ENCODE measurements at regions not wholly inside any gene's neighbourhood (a gene's known extent, or its start where the extent isn't known, plus 50 kb on each side); places are given as distances from the start of the nearest gene placed in this dataset.

GRCh38 chr11:115739146-115739545, 234.9 kb upstream of the CADM1 start:
- DNase-seq (ENCODE audit: low spot score in 2 of 2), result no peak
- TF ChIP-seq POLR2AphosphoS5 (IDR thresholded peaks at IDR 0.05) (no peak), EP300 (IDR thresholded peaks at IDR 0.05) (no peak), CTCF (IDR thresholded peaks at IDR 0.05) (no peak), POLR2A (IDR thresholded peaks at IDR 0.05) (no peak)
- H3K4me1 ChIP-seq, result peaks cover 14% of the 10 kb centered on the region
- H3K27ac ChIP-seq, result no peak overlapping the region
- H3K36me3 ChIP-seq, result no peaks in the 10 kb centered on the region
- 59% methylated on average over 6 of the region's 6 CpGs for WGBS
- H3K4me3 ChIP-seq, result no peak overlapping the region
- H3K27me3 ChIP-seq, result no peaks in the 10 kb centered on the region
- H3K9me3 ChIP-seq, result no peaks in the 10 kb centered on the region

GRCh38 chr11:115737875-115738274, 233.7 kb upstream of the CADM1 start:
- Histone ChIP-seq H3K27me3 (no peaks in the 10 kb centered on the region), H3K4me1 (peaks cover 14% of the 10 kb centered on the region), H3K9me3 (no peaks in the 10 kb centered on the region), H3K4me3 (no peak overlapping the region), H3K27ac (no peak overlapping the region), H3K36me3 (no peaks in the 10 kb centered on the region)
- DNase-seq (ENCODE audit: low spot score in 2 of 2), result no peak
- no peak for TF ChIP-seq POLR2A (IDR thresholded peaks at IDR 0.05)
- TF ChIP-seq POLR2AphosphoS5 (IDR thresholded peaks at IDR 0.05), result no peak
- no peak for TF ChIP-seq CTCF (IDR thresholded peaks at IDR 0.05)
- TF ChIP-seq EP300 (IDR thresholded peaks at IDR 0.05), result no peak
- 93% methylated on average over 1 of the region's 1 CpG for WGBS

- no peaks in the 10 kb centered on the region for H3K9me3 ChIP-seq
- DNase-seq (ENCODE audit: low spot score in 2 of 2), result no peak
- H3K4me3 ChIP-seq, result no peak overlapping the region
- H3K27me3 ChIP-seq, result no peaks in the 10 kb centered on the region
- WGBS, result 67% methylated on average over 3 of the region's 3 CpGs
- H3K36me3 ChIP-seq, result no peaks in the 10 kb centered on the region
- no peak overlapping the region for H3K27ac ChIP-seq
- H3K4me1 ChIP-seq, result peaks cover 10% of the 10 kb centered on the region
- no peak for TF ChIP-seq POLR2A (IDR thresholded peaks at IDR 0.05)
- TF ChIP-seq POLR2AphosphoS5 (IDR thresholded peaks at IDR 0.05), result no peak
- no peak for TF ChIP-seq EP300 (IDR thresholded peaks at IDR 0.05)
- no peak for TF ChIP-seq CTCF (IDR thresholded peaks at IDR 0.05)
These were observed 231.9 kb upstream of the CADM1 start for GRCh38 chr11:115736146-115736545.

GRCh38 chr11:115724666-115725065, 220.5 kb upstream of the CADM1 start:
- H3K27me3 ChIP-seq, result peaks cover 4% of the 10 kb centered on the region
- DNase-seq (ENCODE audit: low spot score in 2 of 2), result no peak
- no peak for TF ChIP-seq POLR2AphosphoS5 (IDR thresholded peaks at IDR 0.05)
- TF ChIP-seq POLR2A (IDR thresholded peaks at IDR 0.05), result no peak
- TF ChIP-seq CTCF (IDR thresholded peaks at IDR 0.05), result no peak
- no peak for TF ChIP-seq EP300 (IDR thresholded peaks at IDR 0.05)
- no peaks in the 10 kb centered on the region for H3K36me3 ChIP-seq
- H3K4me1 ChIP-seq, result no peaks in the 10 kb centered on the region
- H3K27ac ChIP-seq, result no peak overlapping the region
- WGBS, result 33% methylated on average over 2 of the region's 2 CpGs
- no peak overlapping the region for H3K4me3 ChIP-seq
- H3K9me3 ChIP-seq, result no peaks in the 10 kb centered on the region

- no peaks in the 10 kb centered on the region for H3K9me3 ChIP-seq
- 86% methylated on average over 4 of the region's 4 CpGs for WGBS
- H3K27ac ChIP-seq, result no peak overlapping the region
- H3K27me3 ChIP-seq, result peaks cover 4% of the 10 kb centered on the region
- TF ChIP-seq POLR2A (IDR thresholded peaks at IDR 0.05) (no peak), CTCF (IDR thresholded peaks at IDR 0.05) (no peak), POLR2AphosphoS5 (IDR thresholded peaks at IDR 0.05) (no peak), EP300 (IDR thresholded peaks at IDR 0.05) (no peak)
- no peak for DNase-seq (ENCODE audit: low spot score in 2 of 2)
- H3K4me3 ChIP-seq, result no peak overlapping the region
- no peaks in the 10 kb centered on the region for H3K36me3 ChIP-seq
- no peaks in the 10 kb centered on the region for H3K4me1 ChIP-seq
These were observed 218.5 kb upstream of the CADM1 start for GRCh38 chr11:115722711-115723110.

Data from suprapubic skin (tissue), 4 donors.